ENCODE measurements at regions not wholly inside any gene's neighbourhood (a gene's known extent, or its start where the extent isn't known, plus 50 kb on each side); places are given as distances from the start of the nearest gene placed in this dataset.

- TF ChIP-seq CTCF (IDR thresholded peaks at IDR 0.05): no peak
- no peak for TF ChIP-seq POLR2A (IDR thresholded peaks at IDR 0.05)
Observed at GRCh38 chr14:51441001-51441400, 201.0 kb downstream of the TMX1 start.

Measured in adrenal gland (tissue), 5 donors.